Natural killer cell treated with Interleukin-12 subunit alpha and Interleukin-12 subunit beta and Interleukin-15 and Interleukin-18, amount 100 ng/mL, for 72 hours (primary cell): ENCODE measurements at regions not wholly inside any gene's neighbourhood (a gene's known extent, or its start where the extent isn't known, plus 50 kb on each side); places are given as distances from the start of the nearest gene placed in this dataset.
A peak's percentile ranks its signal among the peaks of the same experiment; 100 is the strongest.
"Not testable (repeated sequence)": the region's sequence is repeated elsewhere in the genome, so short reads cannot be mapped to it uniquely, and the experiment has no call there.

Experiments used
- ATAC-seq, 2 donors: fragments of 150-1000 bp; cut with Tn5 transposase in 1 of 2; sonication (Bioruptor Pico), chemical (Tn5 transposase) in 1 of 2; 2 replicates each; pipeline ENCODE4 v1.10.0; 2021
- DNase-seq: peaks from one replicate; pipeline ENCODE4 v3.0.0; 2022; ENCODE audit warnings: low spot score
- H3K27ac Mint-ChIP-seq, 2 donors: 1 replicate in 1 of 2; 2 replicates in 1 of 2; pipeline ENCODE4 v1.8.0; 2022; ENCODE audit warnings: mixed read lengths in 2 of 2, mild to moderate bottlenecking in 1 of 2, moderate library complexity in 1 of 2
- H3K27me3 Mint-ChIP-seq, 2 donors: 1 replicate in 1 of 2; 2 replicates in 1 of 2; pipeline ENCODE4 v1.8.0; 2022; ENCODE audit warnings: mixed read lengths in 2 of 2
- H3K36me3 Mint-ChIP-seq: one replicate; pipeline ENCODE4 v1.8.0; 2022; ENCODE audit warnings: mixed read lengths
- H3K4me1 Mint-ChIP-seq, 2 donors: 1 replicate in 1 of 2; 2 replicates in 1 of 2; pipeline ENCODE4 v1.8.0; 2022; ENCODE audit warnings: low read depth in 2 of 2, mixed read lengths in 2 of 2, mild to moderate bottlenecking in 1 of 2
- H3K4me3 Mint-ChIP-seq: one replicate; pipeline ENCODE4 v1.8.0; 2022; ENCODE audit warnings: mixed read lengths
- H3K9me3 Mint-ChIP-seq: 2 replicates; pipeline ENCODE4 v1.8.0; 2022; ENCODE audit warnings: mixed read lengths

- not testable (repeated sequence) for H3K4me1 Mint-ChIP-seq, H3K4me3 Mint-ChIP-seq, ATAC-seq, H3K27me3 Mint-ChIP-seq, H3K9me3 Mint-ChIP-seq, H3K27ac Mint-ChIP-seq, H3K36me3 Mint-ChIP-seq, DNase-seq
Measured at GRCh38 chr4:123012416-123012815, 90.0 kb upstream of the NUDT6 start.

- ATAC-seq = no peak
- Mint-ChIP-seq H3K4me3 (no peak overlapping the region), H3K36me3 (no peaks in the 10 kb centered on the region), H3K27me3 (no peaks in the 10 kb centered on the region), H3K27ac (no peak overlapping the region), H3K4me1 (peaks cover 0 to 4% of the 10 kb centered on the region in 2 donors), H3K9me3 (no peaks in the 10 kb centered on the region)
- no peak for DNase-seq
Measured at GRCh38 chr4:123014038-123014437, 91.6 kb upstream of the NUDT6 start.

- no peak overlapping the region for H3K4me3 Mint-ChIP-seq
- DNase-seq (no peak), ATAC-seq (no peak)
- H3K36me3 Mint-ChIP-seq = peaks cover 6% of the 10 kb centered on the region
- no peaks in the 10 kb centered on the region for H3K27me3 Mint-ChIP-seq
- H3K4me1 Mint-ChIP-seq = no peaks in the 10 kb centered on the region
- no peak overlapping the region for H3K27ac Mint-ChIP-seq
- no peaks in the 10 kb centered on the region for H3K9me3 Mint-ChIP-seq
Measured at GRCh38 chr4:123017078-123017477, 94.7 kb upstream of the NUDT6 start.

GRCh38 chr4:123017636-123018395, 95.4 kb upstream of the NUDT6 start:
- no peaks in the 10 kb centered on the region for H3K4me1 Mint-ChIP-seq
- DNase-seq (no peak), ATAC-seq (no peak)
- H3K36me3 Mint-ChIP-seq = peaks cover 6% of the 10 kb centered on the region
- no peak overlapping the region for H3K4me3 Mint-ChIP-seq
- H3K9me3 Mint-ChIP-seq = no peaks in the 10 kb centered on the region
- no peaks in the 10 kb centered on the region for H3K27me3 Mint-ChIP-seq
- no peak overlapping the region for H3K27ac Mint-ChIP-seq

GRCh38 chr4:123018396-123018775, 96.0 kb upstream of the NUDT6 start:
- no peaks in the 10 kb centered on the region for H3K27me3 Mint-ChIP-seq
- H3K36me3 Mint-ChIP-seq = peaks cover 6% of the 10 kb centered on the region
- H3K27ac Mint-ChIP-seq = no peak overlapping the region
- H3K4me3 Mint-ChIP-seq = no peak overlapping the region
- no peaks in the 10 kb centered on the region for H3K4me1 Mint-ChIP-seq
- no peak for ATAC-seq
- DNase-seq = no peak
- H3K9me3 Mint-ChIP-seq = no peaks in the 10 kb centered on the region

- no peaks in the 10 kb centered on the region for H3K27me3 Mint-ChIP-seq
- DNase-seq (no peak), ATAC-seq (no peak)
- peaks cover 0 to 3% of the 10 kb centered on the region in 2 donors for H3K4me1 Mint-ChIP-seq
- H3K9me3 Mint-ChIP-seq = no peaks in the 10 kb centered on the region
- no peak overlapping the region for H3K27ac Mint-ChIP-seq
- H3K36me3 Mint-ChIP-seq = peaks cover 6% of the 10 kb centered on the region
- no peak overlapping the region for H3K4me3 Mint-ChIP-seq
Measured at GRCh38 chr4:123020285-123020684, 97.9 kb upstream of the NUDT6 start.

GRCh38 chr4:123023647-123024046, 101.2 kb upstream of the NUDT6 start:
- H3K4me1 Mint-ChIP-seq = peaks cover 0 to 6% of the 10 kb centered on the region in 2 donors
- ATAC-seq (no peak), DNase-seq (no peak)
- no peaks in the 10 kb centered on the region for H3K9me3 Mint-ChIP-seq
- H3K27ac Mint-ChIP-seq = no peak overlapping the region
- peaks cover 12% of the 10 kb centered on the region for H3K36me3 Mint-ChIP-seq
- H3K4me3 Mint-ChIP-seq = no peak overlapping the region
- H3K27me3 Mint-ChIP-seq = no peaks in the 10 kb centered on the region

- no peak for DNase-seq
- H3K36me3 Mint-ChIP-seq = peaks cover 12% of the 10 kb centered on the region
- H3K4me3 Mint-ChIP-seq = no peak overlapping the region
- ATAC-seq = no peak
- peaks cover 0 to 6% of the 10 kb centered on the region in 2 donors for H3K4me1 Mint-ChIP-seq
- no peaks in the 10 kb centered on the region for H3K27me3 Mint-ChIP-seq
- no peak overlapping the region for H3K27ac Mint-ChIP-seq
- H3K9me3 Mint-ChIP-seq = no peaks in the 10 kb centered on the region
Measured at GRCh38 chr4:123024710-123025109, 102.3 kb upstream of the NUDT6 start.

- H3K36me3 Mint-ChIP-seq = peaks cover 12% of the 10 kb centered on the region
Measured at GRCh38 chr4:123025398-123025797, 103.0 kb upstream of the NUDT6 start.

GRCh38 chr4:123026015-123026414, 103.6 kb upstream of the NUDT6 start:
- not testable (repeated sequence) for H3K4me3 Mint-ChIP-seq, H3K9me3 Mint-ChIP-seq, H3K4me1 Mint-ChIP-seq, DNase-seq, H3K27me3 Mint-ChIP-seq, H3K27ac Mint-ChIP-seq
- ATAC-seq = peak in 1 of 2 donors; percentile 13
- peaks cover 12% of the 10 kb centered on the region for H3K36me3 Mint-ChIP-seq

More at GRCh38 chr4:123025398-123025797, 103.0 kb upstream of the NUDT6 start:
- H3K27ac Mint-ChIP-seq = no peak overlapping the region
- H3K9me3 Mint-ChIP-seq = no peaks in the 10 kb centered on the region
- ATAC-seq (no peak), DNase-seq (no peak)
- H3K27me3 Mint-ChIP-seq = no peaks in the 10 kb centered on the region
- H3K4me1 Mint-ChIP-seq = peaks cover 0 to 6% of the 10 kb centered on the region in 2 donors
- H3K4me3 Mint-ChIP-seq = no peak overlapping the region

GRCh38 chr4:123031664-123032063, 109.3 kb upstream of the NUDT6 start:
- DNase-seq (no peak), ATAC-seq (no peak)
- peaks cover 6% of the 10 kb centered on the region for H3K36me3 Mint-ChIP-seq
- H3K4me1 Mint-ChIP-seq = no peaks in the 10 kb centered on the region
- no peaks in the 10 kb centered on the region for H3K27me3 Mint-ChIP-seq
- H3K9me3 Mint-ChIP-seq = no peaks in the 10 kb centered on the region
- H3K27ac Mint-ChIP-seq = no peak overlapping the region
- H3K4me3 Mint-ChIP-seq = no peak overlapping the region

- no peaks in the 10 kb centered on the region for H3K36me3 Mint-ChIP-seq
- no peak overlapping the region for H3K27ac Mint-ChIP-seq
- H3K27me3 Mint-ChIP-seq = no peaks in the 10 kb centered on the region
- no peak overlapping the region for H3K4me3 Mint-ChIP-seq
- no peaks in the 10 kb centered on the region for H3K4me1 Mint-ChIP-seq
- ATAC-seq = no peak
- no peak for DNase-seq
- H3K9me3 Mint-ChIP-seq = no peaks in the 10 kb centered on the region
Measured at GRCh38 chr4:123034023-123034422, 111.6 kb upstream of the NUDT6 start.

GRCh38 chr4:123035239-123035638, 112.8 kb upstream of the NUDT6 start:
- H3K4me3 Mint-ChIP-seq = no peak overlapping the region

GRCh38 chr4:123037804-123038203, 115.4 kb upstream of the NUDT6 start:
- no peaks in the 10 kb centered on the region for H3K27me3 Mint-ChIP-seq
- H3K4me1 Mint-ChIP-seq = no peaks in the 10 kb centered on the region
- H3K36me3 Mint-ChIP-seq = peaks cover 13% of the 10 kb centered on the region
- H3K9me3 Mint-ChIP-seq = peaks cover under 1% of the 10 kb centered on the region
- H3K27ac Mint-ChIP-seq = no peak overlapping the region
- ATAC-seq (peak in 1 of 2 donors; percentile 58), DNase-seq (no peak)
- no peak overlapping the region for H3K4me3 Mint-ChIP-seq

More at GRCh38 chr4:123035239-123035638, 112.8 kb upstream of the NUDT6 start:
- Mint-ChIP-seq H3K36me3 (no peaks in the 10 kb centered on the region), H3K9me3 (no peaks in the 10 kb centered on the region), H3K27me3 (no peaks in the 10 kb centered on the region), H3K4me1 (no peaks in the 10 kb centered on the region), H3K27ac (no peak overlapping the region)
- ATAC-seq (no peak), DNase-seq (no peak)

GRCh38 chr4:123042095-123042494, 119.7 kb upstream of the NUDT6 start:
- peaks cover 1 to 3% of the 10 kb centered on the region in 2 donors for H3K4me1 Mint-ChIP-seq
- H3K27ac Mint-ChIP-seq = no peak overlapping the region
- no peak overlapping the region for H3K4me3 Mint-ChIP-seq
- peaks cover 38% of the 10 kb centered on the region for H3K36me3 Mint-ChIP-seq
- peaks cover 4% of the 10 kb centered on the region for H3K9me3 Mint-ChIP-seq
- no peak for ATAC-seq
- DNase-seq = no peak
- H3K27me3 Mint-ChIP-seq = no peaks in the 10 kb centered on the region
